ENCODE measurements at regions not wholly inside any gene's neighbourhood (a gene's known extent, or its start where the extent isn't known, plus 50 kb on each side); places are given as distances from the start of the nearest gene placed in this dataset.
"Not testable (repeated sequence)": the region's sequence is repeated elsewhere in the genome, so short reads cannot be mapped to it uniquely, and the experiment has no call there.

- DNase-seq (ENCODE audit: low read depth): no peak
Observed at GRCh38 chr4:189513421-189513820, 427.3 kb upstream of the FRG1 start.

GRCh38 chr4:189514209-189514608 is 426.5 kb upstream of the FRG1 start:
- no peak for DNase-seq (ENCODE audit: low read depth)

GRCh38 chr4:189516902-189517301 is 423.8 kb upstream of the FRG1 start:
- no peak for DNase-seq (ENCODE audit: low read depth)

DNA sequence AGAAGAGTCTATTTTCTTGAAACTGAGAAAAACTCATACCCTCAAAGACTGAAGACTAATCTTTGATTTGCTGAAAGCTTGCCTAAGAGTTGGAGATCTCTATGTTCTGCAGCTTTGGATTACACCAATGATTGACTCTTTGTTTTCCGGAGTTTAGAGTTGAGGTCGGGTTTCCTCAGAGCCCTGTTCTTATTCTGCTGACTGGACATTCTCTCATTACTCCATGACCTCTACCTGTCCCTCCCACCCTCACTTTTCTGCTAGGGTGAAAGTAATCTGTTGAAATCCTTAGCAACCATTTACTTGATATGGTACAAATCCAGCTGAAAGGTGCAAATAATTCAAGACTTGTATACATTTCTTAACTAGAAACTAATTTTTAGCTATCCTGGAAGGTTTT is 421.5 kb upstream of the FRG1 start:
- no peak for DNase-seq (ENCODE audit: low read depth)

DNA sequence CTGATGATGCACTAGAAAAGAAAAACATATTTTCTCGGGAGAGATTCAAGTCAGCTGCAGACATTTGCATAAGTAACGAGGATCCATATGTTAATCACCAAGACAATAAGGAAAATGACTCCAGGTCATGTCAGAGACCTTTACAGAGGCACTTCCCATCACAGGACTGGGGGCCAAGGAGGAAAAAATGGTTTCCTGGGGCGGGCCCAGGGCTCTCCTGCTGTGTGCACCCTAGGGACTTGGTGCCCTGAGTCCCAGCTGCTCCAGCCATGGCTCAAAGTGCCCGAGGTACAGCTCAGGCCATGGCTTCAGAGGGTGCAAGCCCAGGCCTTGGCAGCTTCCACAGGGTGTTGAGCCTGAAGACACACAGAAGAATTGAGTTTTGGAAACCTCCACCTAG is 415.4 kb upstream of the FRG1 start:
- no peak for DNase-seq (ENCODE audit: low read depth)

- no peak for DNase-seq (ENCODE audit: low read depth)
Observed at GRCh38 chr4:189530848-189531247, 409.8 kb upstream of the FRG1 start.

DNA sequence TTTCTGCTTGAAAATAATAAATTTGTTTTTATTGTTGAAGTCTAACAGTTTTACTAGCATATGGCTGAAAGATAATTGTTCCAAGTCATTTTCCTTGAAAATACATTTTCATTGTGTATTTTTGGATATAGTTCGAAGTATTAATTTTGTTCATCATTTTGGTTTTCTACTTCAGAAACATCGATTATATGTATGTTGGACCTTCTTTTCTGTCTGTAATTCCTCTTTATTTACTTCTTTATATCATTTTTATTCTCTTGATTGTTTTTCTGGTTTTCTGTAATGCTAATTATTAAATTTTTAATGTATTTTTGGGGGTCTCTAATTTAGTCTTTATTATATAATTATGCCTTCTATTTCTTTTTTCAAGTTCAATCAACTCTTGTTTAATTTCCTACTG is 407.1 kb upstream of the FRG1 start:
- DNase-seq (ENCODE audit: low read depth): no peak

DNA sequence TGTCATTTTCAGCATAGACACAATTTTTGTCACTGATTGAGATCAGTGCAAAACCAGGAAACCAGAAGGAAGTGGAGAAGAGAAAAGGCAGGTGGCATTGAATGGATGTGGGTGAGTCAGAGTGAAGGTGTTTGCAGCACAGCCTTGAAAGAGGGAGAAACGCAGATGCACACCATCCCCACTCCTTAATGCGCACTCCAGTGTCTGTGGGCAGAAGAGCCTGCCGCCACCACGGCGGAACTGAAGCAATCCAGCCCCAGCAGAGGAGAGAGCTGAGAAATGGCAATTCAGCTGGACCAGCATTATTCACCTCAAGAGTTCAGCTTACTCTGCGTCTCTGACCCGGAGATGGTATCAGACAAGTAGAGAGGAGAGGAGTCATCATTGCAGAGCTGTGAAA is 393.1 kb upstream of the FRG1 start:
- no peak for DNase-seq (ENCODE audit: low read depth)

DNA sequence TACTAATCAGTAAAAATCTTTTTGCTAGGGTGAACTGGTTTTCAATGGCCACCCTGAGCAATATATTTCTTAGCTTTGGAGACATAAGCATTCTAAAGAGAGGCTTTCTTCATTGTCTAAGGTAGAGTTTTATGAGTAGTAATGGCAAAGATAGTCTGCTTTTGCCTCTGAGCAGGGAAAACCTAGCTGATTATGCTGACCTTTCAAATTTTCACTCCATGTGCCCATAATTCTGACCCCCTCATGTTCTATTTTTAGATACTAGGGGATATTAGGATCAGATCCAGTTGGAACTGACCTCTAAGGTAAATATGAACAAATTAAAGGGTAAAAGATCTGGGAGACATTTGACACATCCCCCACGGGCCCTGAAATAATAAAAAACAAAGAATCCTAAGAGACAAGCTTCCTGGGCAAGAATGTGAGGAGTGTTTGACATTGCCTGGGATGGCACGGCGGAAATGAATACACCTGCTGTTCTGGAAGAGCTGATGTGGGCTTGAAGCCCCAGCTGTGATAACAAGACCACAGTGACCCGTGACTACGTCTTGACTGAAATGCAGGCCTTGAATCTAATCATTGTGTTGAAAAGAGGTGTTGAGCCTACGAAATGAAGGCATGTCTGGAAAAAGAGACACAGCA is 392.1 kb upstream of the FRG1 start:
- no peak for DNase-seq (ENCODE audit: low read depth)

GRCh38 chr4:189551931-189552670 is 388.6 kb upstream of the FRG1 start:
- DNase-seq (ENCODE audit: low read depth): not testable (repeated sequence)

DNA sequence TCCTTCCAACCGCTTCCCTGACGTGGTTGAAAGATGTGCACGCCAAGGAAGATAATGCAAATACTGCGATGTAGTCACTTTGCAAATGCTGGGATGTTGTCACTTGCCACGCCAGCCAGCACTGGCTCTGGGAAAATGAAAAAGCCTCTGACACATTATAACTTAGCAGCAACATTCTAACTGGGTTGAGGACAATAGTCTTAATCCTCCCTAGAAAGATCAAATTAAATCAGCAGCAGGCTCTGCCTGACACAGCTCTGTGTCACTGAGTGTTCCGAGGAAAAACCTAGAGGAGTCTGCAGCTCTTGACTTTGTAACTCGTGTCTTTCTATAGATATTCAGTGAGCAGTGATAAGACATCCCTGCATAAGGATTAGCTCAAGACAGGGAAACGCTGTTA is 380.1 kb upstream of the FRG1 start:
- DNase-seq (ENCODE audit: low read depth): not testable (repeated sequence)

DNA sequence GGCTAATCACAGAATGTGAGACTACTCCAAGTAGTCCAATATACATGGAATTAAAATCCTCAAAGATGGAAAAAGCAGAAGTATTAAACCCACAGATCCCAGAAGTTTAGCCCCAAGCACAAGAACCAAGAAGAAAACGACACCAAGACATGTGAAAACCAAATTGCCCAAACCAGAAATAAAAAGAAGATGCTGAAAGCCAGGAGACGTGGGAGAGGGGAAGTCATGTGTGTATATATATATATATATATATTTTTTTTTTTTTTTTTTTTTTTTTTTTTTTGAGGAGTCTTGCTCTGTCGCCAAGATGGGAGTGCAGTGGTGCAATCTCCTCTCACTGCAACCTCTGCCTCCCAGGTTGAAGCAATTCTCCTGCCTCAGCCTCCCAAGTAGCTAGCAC is 376.9 kb upstream of the FRG1 start:
- not testable (repeated sequence) for DNase-seq (ENCODE audit: low read depth)

DNA sequence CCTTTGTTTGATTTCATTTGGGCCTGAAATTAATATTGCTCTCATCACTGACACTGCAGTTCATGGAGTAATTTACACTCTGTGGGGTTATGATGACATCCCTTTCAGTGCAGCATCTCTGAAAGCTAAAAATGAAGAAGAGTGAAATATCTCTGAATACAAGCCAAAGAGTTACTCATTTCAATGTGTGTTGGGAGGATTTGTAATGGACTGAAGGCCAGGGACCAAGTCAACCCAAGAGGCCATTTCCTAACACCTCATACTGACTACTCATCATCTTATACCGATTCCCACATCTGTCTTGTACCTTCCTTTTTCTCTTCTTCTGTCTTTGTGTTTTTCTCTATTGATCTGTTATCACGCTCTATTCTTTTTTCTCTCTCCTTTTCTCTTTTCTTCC is 374.4 kb upstream of the FRG1 start:
- not testable (repeated sequence) for DNase-seq (ENCODE audit: low read depth)

DNA sequence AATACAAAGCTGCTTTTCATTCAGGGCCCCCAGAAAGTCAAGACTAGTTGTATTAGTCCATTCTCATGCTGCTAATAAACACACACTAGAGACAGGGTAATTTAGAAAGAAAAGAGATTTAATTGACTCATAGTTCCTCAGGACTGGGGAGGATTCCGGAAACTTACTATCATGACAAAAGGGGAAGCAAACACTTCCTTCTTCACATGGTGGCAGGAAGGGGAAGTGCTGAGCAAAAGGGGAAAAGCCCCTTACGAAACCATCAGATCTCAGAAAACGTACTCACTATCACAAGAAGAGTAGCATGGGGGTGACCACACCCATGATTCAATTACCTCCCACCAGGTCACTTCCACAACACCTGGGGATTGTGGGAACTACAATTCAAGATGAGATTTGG is 373.8 kb upstream of the FRG1 start:
- DNase-seq (ENCODE audit: low read depth): not testable (repeated sequence)

- DNase-seq (ENCODE audit: low read depth): not testable (repeated sequence)
Observed at GRCh38 chr4:189579645-189580044, 361.0 kb upstream of the FRG1 start.

- not testable (repeated sequence) for DNase-seq (ENCODE audit: low read depth)
Observed at GRCh38 chr4:189586908-189587632, 353.6 kb upstream of the FRG1 start.

GRCh38 chr4:189589201-189589600 is 351.5 kb upstream of the FRG1 start:
- DNase-seq (ENCODE audit: low read depth): not testable (repeated sequence)

GRCh38 chr4:189592890-189593289 is 347.8 kb upstream of the FRG1 start:
- no peak for DNase-seq (ENCODE audit: low read depth)

GRCh38 chr4:189597341-189597740 is 343.3 kb upstream of the FRG1 start:
- no peak for DNase-seq (ENCODE audit: low read depth)

DNA sequence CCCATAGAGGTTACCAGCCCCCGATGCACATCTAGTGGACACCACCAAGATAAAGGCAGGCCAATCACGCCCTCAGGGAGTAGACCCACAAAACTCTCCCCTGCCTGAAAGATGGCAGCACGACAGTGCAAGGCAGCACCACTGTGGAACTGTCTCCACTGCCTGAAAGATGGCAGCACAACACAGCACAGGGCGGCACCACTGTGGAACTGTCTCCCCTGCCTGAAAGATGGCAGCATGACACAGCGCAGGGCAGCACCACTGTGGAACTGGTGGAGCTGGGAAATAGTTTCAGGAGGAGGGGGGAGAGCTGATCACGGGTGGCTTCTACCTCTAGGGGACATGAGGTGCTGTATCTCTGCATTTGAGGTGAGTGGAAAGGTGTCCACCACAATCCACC is 340.4 kb upstream of the FRG1 start:
- DNase-seq (ENCODE audit: low read depth): no peak

GRCh38 chr4:189600718-189601435 is 339.8 kb upstream of the FRG1 start:
- no peak for DNase-seq (ENCODE audit: low read depth)

DNA sequence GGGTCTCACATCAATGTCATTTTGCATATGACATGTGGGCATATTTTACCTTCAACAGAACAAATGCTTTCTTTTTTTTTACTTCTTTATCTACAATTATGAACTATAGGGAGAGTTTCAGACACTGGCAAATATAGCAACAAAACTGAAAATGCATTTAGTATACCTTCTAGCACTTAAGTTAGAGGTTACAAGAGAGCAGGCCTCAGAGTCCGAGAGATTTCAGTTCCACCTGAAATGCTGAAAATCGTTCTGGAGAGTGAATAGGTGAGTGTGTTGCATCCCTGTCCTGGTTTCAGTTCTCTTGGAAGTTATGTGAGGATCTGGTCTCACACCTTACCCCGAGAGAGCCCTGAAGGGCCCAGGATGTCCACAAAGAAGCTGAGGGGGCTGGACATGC is 337.8 kb upstream of the FRG1 start:
- not testable (repeated sequence) for DNase-seq (ENCODE audit: low read depth)

Data from activated T-cell treated with anti-CD3 and anti-CD28 coated beads for 1 hour (primary cell).